ENCODE measurements at regions not wholly inside any gene's neighbourhood (a gene's known extent, or its start where the extent isn't known, plus 50 kb on each side); places are given as distances from the start of the nearest gene placed in this dataset.

- ATAC-seq (ENCODE audit: low FRiP score) (no peak), DNase-seq (ENCODE audit: low spot score) (no peak)
- TF ChIP-seq, protein P1, sequence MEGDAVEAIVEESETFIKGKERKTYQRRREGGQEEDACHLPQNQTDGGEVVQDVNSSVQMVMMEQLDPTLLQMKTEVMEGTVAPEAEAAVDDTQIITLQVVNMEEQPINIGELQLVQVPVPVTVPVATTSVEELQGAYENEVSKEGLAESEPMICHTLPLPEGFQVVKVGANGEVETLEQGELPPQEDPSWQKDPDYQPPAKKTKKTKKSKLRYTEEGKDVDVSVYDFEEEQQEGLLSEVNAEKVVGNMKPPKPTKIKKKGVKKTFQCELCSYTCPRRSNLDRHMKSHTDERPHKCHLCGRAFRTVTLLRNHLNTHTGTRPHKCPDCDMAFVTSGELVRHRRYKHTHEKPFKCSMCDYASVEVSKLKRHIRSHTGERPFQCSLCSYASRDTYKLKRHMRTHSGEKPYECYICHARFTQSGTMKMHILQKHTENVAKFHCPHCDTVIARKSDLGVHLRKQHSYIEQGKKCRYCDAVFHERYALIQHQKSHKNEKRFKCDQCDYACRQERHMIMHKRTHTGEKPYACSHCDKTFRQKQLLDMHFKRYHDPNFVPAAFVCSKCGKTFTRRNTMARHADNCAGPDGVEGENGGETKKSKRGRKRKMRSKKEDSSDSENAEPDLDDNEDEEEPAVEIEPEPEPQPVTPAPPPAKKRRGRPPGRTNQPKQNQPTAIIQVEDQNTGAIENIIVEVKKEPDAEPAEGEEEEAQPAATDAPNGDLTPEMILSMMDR (IDR thresholded peaks at IDR 0.05), result no peak
Observed at GRCh38 chr1:67951014-67951413, 99.4 kb downstream of the DIRAS3 start.

GRCh38 chr1:67948151-67949080 is 102.0 kb downstream of the DIRAS3 start:
- ATAC-seq (ENCODE audit: low FRiP score) (peak; percentile 80), DNase-seq (ENCODE audit: low spot score) (no peak)
- TF ChIP-seq, protein P1 (IDR thresholded peaks at IDR 0.05), result no peak

DNA sequence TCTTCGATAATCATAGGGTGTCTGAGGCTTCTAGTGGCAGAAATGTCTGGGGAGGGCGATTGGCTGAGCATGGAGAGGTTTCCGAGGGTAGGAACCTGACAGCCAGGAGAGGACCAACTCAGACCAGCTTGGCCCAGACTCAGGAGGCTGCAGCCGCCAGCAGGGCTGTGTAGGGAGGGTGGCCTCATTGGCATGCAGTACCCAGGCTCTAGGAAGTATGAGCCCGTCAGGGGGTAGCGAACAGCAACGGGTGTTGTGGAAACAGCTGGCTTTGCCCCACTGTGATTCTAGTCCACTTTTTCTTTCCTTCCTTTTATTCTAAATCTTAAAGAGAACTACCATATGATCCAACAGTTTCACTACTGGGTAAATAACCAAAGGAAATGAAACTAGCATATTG is 103.3 kb downstream of the DIRAS3 start:
- ATAC-seq (ENCODE audit: low FRiP score) (no peak), DNase-seq (ENCODE audit: low spot score) (no peak)
- TF ChIP-seq, protein P1 (IDR thresholded peaks at IDR 0.05), result no peak

DNA sequence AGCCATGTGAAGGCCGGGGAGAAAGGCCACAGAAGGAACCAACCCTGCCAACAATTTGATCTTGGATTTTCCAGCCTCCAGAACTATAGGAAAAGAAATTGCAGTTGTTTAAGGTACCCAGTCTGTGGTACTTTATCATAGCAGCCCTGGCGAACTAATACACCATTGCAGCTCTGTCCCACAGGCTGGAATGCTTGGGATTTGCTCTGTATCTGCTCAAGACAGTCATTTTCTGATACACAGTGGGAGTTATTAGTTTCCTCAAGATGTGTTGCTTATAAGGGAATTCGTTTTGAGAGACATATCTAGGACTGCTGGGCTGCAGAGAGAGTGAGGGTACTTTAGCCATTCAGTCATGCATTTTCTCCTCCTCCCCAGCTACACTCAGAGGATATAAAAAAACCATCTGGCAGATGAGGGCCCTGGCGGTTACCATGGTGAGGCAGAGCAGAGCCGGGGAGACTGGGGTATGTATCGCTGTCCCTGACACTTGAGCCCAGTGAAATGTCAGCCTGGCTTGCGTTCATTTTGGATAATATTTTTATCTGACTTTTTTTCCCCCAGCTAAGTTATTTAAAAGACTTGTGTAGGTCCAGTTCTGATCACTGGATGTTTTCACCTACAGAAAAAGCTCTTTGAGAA is 104.6 kb downstream of the DIRAS3 start:
- DNase-seq (ENCODE audit: low spot score) (no peak), ATAC-seq (ENCODE audit: low FRiP score) (no peak)
- TF ChIP-seq, protein P1 (IDR thresholded peaks at IDR 0.05), result no peak

DNA sequence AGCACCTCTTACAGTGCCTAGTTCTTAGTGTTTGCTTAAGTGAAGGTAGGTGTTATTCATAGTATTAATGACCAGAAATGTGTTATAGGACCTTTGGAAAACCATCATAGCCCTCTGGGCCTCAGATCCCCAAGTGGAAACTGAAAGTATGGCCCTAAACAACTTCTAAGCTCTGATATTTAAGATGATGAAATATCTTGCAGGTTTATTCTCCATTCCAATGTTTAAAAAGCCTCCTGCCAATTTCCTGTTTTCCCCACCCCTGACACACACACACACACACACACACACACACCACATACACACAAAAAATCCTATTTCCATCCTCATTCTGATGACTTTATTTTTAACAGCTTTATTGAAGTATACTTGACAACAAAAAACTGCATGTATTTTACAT is 108.2 kb downstream of the DIRAS3 start:
- DNase-seq (ENCODE audit: low spot score) (no peak), ATAC-seq (ENCODE audit: low FRiP score) (no peak)
- TF ChIP-seq, protein P1 (IDR thresholded peaks at IDR 0.05), result no peak

- TF ChIP-seq, protein P1 (IDR thresholded peaks at IDR 0.05), result no peak
- ATAC-seq (ENCODE audit: low FRiP score), result no peak
Observed at GRCh38 chr1:67941746-67942145, 108.5 kb upstream of the GNG12 start.

More at GRCh38 chr1:67941746-67942145, 108.5 kb upstream of the GNG12 start:
- DNase-seq (ENCODE audit: low spot score), result no peak

Measured in omental fat pad (tissue), 3 donors.